ENCODE measurements at regions not wholly inside any gene's neighbourhood (a gene's known extent, or its start where the extent isn't known, plus 50 kb on each side); places are given as distances from the start of the nearest gene placed in this dataset.

DNA sequence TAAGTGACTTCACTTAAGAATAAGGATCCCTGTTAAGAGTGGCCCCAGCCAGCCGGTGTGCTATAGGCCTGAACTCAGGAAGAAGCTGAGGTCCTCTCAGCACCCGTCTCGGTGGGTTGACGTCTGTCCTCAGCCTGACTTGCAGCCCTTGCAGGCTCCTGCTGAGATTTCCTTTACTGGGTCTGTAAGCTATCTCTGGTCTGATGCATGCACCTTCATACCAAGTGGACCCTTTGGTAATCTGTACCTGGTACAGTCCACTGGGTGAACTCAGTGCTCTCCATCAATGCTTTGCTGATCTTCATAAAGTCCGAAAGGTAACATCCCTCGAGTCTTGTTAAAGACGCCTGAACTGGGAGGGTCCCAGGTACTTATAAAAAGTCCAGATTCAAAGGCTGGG lies 212.0 kb upstream of the PPP2R3A start:
- 87% methylated on average over 7 of the region's 7 CpGs for WGBS
- Histone ChIP-seq H3K36me3 (no peaks in the 10 kb centered on the region), H3K4me1 (no peaks in the 10 kb centered on the region), H3K27me3 (no peaks in the 10 kb centered on the region), H3K9me3 (no peaks in the 10 kb centered on the region), H3K27ac (no peak overlapping the region), H3K4me3 (no peak overlapping the region)
- DNase-seq (ENCODE audit: low spot score in 2 of 2), result no peak
- TF ChIP-seq, protein P1, sequence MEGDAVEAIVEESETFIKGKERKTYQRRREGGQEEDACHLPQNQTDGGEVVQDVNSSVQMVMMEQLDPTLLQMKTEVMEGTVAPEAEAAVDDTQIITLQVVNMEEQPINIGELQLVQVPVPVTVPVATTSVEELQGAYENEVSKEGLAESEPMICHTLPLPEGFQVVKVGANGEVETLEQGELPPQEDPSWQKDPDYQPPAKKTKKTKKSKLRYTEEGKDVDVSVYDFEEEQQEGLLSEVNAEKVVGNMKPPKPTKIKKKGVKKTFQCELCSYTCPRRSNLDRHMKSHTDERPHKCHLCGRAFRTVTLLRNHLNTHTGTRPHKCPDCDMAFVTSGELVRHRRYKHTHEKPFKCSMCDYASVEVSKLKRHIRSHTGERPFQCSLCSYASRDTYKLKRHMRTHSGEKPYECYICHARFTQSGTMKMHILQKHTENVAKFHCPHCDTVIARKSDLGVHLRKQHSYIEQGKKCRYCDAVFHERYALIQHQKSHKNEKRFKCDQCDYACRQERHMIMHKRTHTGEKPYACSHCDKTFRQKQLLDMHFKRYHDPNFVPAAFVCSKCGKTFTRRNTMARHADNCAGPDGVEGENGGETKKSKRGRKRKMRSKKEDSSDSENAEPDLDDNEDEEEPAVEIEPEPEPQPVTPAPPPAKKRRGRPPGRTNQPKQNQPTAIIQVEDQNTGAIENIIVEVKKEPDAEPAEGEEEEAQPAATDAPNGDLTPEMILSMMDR (IDR thresholded peaks at IDR 0.05), result no peak
- no peak for TF ChIP-seq POLR2AphosphoS5 (IDR thresholded peaks at IDR 0.05)
- no peak for TF ChIP-seq EP300 (IDR thresholded peaks at IDR 0.05)

DNA sequence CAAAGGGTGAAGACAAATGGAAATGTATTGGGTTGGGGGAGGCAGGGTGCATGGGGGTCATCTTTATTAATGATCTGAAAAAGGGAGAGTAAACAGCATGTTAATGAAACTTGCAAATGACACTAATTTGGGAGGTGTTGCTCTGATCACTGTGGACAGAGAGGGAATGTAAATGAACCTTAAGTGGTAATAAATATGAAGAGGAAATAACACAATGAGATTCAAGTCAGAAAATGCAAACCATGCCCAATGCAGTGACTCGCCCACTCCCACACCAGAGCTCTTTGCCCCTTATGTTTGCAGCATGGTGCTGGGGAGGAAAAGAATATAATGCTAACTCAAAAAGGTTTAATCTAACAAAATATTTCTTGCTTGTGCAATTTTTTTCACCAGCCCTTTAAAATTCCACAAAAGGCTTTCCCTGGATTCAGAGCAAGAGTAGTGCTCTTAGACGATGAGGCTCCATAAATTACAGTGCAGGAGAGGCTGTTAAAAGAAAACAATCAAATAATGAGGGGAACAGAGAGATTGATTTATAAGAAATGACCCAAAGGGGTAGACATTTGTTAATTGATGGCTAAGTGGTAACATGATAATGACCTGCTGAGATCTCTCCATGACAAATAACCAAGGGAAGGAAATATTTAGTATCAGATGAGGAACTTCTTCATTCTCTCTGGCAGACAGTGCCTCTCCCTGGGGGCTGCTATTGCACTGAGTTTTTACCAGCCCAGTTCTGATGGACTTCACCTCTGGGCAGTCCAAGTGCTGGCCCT lies 210.0 kb upstream of the PPP2R3A start:
- no peak overlapping the region for H3K27ac ChIP-seq
- H3K36me3 ChIP-seq, result no peaks in the 10 kb centered on the region
- H3K4me1 ChIP-seq, result no peaks in the 10 kb centered on the region
- H3K9me3 ChIP-seq, result no peaks in the 10 kb centered on the region
- no peak for DNase-seq (ENCODE audit: low spot score in 2 of 2)
- TF ChIP-seq EP300 (IDR thresholded peaks at IDR 0.05) (no peak), POLR2AphosphoS5 (IDR thresholded peaks at IDR 0.05) (no peak), POLR2A (IDR thresholded peaks at IDR 0.05) (no peak)
- TF ChIP-seq, protein P1 (IDR thresholded peaks at IDR 0.05), result no peak
- H3K4me3 ChIP-seq, result no peak overlapping the region
- 47% methylated on average over 2 of the region's 2 CpGs for WGBS
- H3K27me3 ChIP-seq, result no peaks in the 10 kb centered on the region

DNA sequence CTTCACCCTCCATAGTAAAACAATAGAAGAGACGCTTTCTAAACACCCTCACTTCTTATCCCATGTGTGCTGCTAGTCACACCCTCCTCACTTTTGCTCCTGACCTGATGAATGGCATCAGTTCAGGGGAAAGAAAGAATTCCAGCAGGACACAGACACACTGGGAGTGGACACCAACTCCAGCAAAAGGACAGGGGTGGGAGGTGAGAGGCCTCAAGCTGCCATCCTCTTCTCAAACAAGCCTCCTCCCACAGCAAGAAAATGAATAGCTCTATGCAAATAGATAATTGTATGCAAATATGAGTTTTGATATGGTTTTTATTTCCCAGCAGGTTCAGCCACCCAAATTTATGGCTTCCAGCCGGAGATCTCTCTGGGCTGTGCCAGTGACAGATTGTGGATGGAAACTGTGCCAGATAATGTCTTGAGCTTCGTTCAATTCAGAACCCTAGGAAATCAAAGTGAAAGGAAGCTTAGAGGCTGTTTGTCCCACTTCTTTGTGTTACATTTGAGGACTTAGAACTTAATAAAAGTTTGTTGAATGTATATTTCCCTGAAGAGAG lies 209.3 kb upstream of the PPP2R3A start:
- Histone ChIP-seq H3K4me1 (no peaks in the 10 kb centered on the region), H3K27ac (no peak overlapping the region), H3K36me3 (no peaks in the 10 kb centered on the region), H3K4me3 (no peak overlapping the region), H3K9me3 (no peaks in the 10 kb centered on the region), H3K27me3 (no peaks in the 10 kb centered on the region)
- TF ChIP-seq, protein P1 (IDR thresholded peaks at IDR 0.05), result no peak
- TF ChIP-seq EP300 (IDR thresholded peaks at IDR 0.05), result no peak
- no peak for TF ChIP-seq POLR2AphosphoS5 (IDR thresholded peaks at IDR 0.05)
- no peak for TF ChIP-seq POLR2A (IDR thresholded peaks at IDR 0.05)
- 39% methylated on average over 3 of the region's 3 CpGs for WGBS
- no peak for DNase-seq (ENCODE audit: low spot score in 2 of 2)

DNA sequence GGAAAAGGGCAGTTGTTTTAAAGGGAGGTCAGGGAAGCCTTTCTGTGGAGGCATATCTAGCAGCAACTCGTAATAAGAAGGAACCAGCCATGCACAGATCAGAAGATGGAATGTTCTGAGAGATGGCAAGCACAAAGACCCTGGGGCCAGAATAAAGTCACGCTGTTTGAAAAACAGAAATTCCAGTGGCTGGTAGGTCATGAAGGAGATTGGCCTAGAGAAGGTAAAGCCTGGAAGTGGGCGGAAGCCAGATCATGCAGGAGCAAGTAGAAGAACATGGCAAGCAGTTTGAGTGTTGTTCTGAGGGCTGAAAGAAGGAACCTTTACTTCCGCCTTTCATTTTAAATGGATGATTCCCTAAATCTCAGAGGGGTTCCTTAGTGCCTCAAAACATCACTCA lies 208.1 kb upstream of the PPP2R3A start:
- 64% methylated on average over 4 of the region's 4 CpGs for WGBS
- Histone ChIP-seq H3K27me3 (no peaks in the 10 kb centered on the region), H3K4me1 (no peaks in the 10 kb centered on the region), H3K4me3 (no peak overlapping the region), H3K9me3 (no peaks in the 10 kb centered on the region), H3K36me3 (no peaks in the 10 kb centered on the region), H3K27ac (no peak overlapping the region)
- TF ChIP-seq, protein P1 (IDR thresholded peaks at IDR 0.05), result no peak
- TF ChIP-seq POLR2A (IDR thresholded peaks at IDR 0.05) (no peak), POLR2AphosphoS5 (IDR thresholded peaks at IDR 0.05) (no peak), EP300 (IDR thresholded peaks at IDR 0.05) (no peak)
- no peak for DNase-seq (ENCODE audit: low spot score in 2 of 2)

DNA sequence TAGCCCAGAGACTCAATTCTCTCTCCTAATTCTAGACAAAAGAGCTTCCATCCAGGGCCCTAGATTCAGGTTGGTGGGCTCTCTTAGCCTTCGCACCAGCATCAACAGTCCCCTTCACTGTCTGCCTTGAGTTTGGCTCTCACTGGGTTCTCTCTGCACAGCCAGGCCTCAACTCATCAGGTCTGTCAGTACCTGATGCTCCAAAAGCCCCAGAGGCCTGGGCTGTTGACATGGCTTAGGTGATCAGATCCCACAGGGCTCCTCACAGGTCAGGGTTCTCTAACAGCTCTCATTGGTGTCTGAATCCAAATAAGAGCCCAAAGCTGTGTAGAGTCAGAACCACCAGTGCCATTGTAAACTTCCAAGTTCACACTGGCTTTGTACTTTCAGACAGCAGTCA lies 206.6 kb upstream of the PPP2R3A start:
- Histone ChIP-seq H3K9me3 (no peaks in the 10 kb centered on the region), H3K4me3 (no peak overlapping the region), H3K27ac (no peak overlapping the region), H3K4me1 (no peaks in the 10 kb centered on the region), H3K36me3 (no peaks in the 10 kb centered on the region), H3K27me3 (no peaks in the 10 kb centered on the region)
- DNase-seq (ENCODE audit: low spot score in 2 of 2), result no peak
- 100% methylated on average over 1 of the region's 1 CpG for WGBS
- no peak for TF ChIP-seq POLR2AphosphoS5 (IDR thresholded peaks at IDR 0.05)
- TF ChIP-seq, protein P1 (IDR thresholded peaks at IDR 0.05), result no peak
